ENCODE measurements at regions not wholly inside any gene's neighbourhood (a gene's known extent, or its start where the extent isn't known, plus 50 kb on each side); places are given as distances from the start of the nearest gene placed in this dataset.

GRCh38 chr2:223467196-223467595 is 135.0 kb downstream of the SCG2 start:
- Histone ChIP-seq H4K20me1 (ENCODE audit: low read length) (no peaks in the 10 kb centered on the region), H3K27me3 (ENCODE audit: low read length) (no peaks in the 10 kb centered on the region), H3K4me2 (ENCODE audit: low read length) (peak overlapping the region; percentile 39), H3K27ac (ENCODE audit: low read length) (peak overlapping the region; percentile 36; the same call in 1 of the 2 replicates), H3K9ac (ENCODE audit: low read length) (no peak overlapping the region), H3K4me1 (ENCODE audit: insufficient read depth, low read length) (peaks cover 22% of the 10 kb centered on the region), H3K9me3 (ENCODE audit: low read length) (no peaks in the 10 kb centered on the region), H3K4me3 (ENCODE audit: low read length) (no peak overlapping the region), H2AFZ (ENCODE audit: low read length) (no peak overlapping the region), H3K79me2 (ENCODE audit: low read length) (no peaks in the 10 kb centered on the region), H3F3A (ENCODE audit: low read length, unreplicated experiment) (no peaks in the 10 kb centered on the region), H3K36me3 (ENCODE audit: low read depth, low read length) (no peaks in the 10 kb centered on the region), H3K9me2 (replicated peaks; ENCODE audit: low read length) (no peaks in the 10 kb centered on the region)
- ChIA-PET POLR2A (ENCODE audit: unreplicated experiment) (no interaction called here), CTCF (no interaction called here)
- no TSS peak for BruUV-seq (replicated peaks)
- no peak for TF ChIP-seq EZH2 (IDR thresholded peaks at IDR 0.05; ENCODE audit: low read length, unreplicated experiment)
- no peak for TF ChIP-seq CTCF (conservative IDR thresholded peaks at IDR 0.05; ENCODE audit: low read depth, low read length)
- TF ChIP-seq EZH2phosphoT487 (IDR thresholded peaks at IDR 0.05; ENCODE audit: borderline replicate concordance, low read length): no peak
- intact Hi-C loops (cut with micrococcal nuclease): no loop called here
- peak; percentile 18 for DNase-seq
- ATAC-seq: peak; percentile 72

GRCh38 chr2:223469270-223470046 is 132.7 kb downstream of the SCG2 start:
- intact Hi-C loops (cut with micrococcal nuclease): no loop called here

More at GRCh38 chr2:223469270-223470046, 132.7 kb downstream of the SCG2 start:
- Histone ChIP-seq H3K27ac (ENCODE audit: low read length) (no peak overlapping the region), H3K4me3 (ENCODE audit: low read length) (no peak overlapping the region), H3K9me2 (replicated peaks; ENCODE audit: low read length) (no peaks in the 10 kb centered on the region), H3K9me3 (ENCODE audit: low read length) (no peaks in the 10 kb centered on the region), H3K4me2 (ENCODE audit: low read length) (no peak overlapping the region), H3K4me1 (ENCODE audit: insufficient read depth, low read length) (peaks cover 22% of the 10 kb centered on the region), H3K36me3 (ENCODE audit: low read depth, low read length) (no peaks in the 10 kb centered on the region), H4K20me1 (ENCODE audit: low read length) (no peaks in the 10 kb centered on the region), H3K27me3 (ENCODE audit: low read length) (no peaks in the 10 kb centered on the region), H3K79me2 (ENCODE audit: low read length) (no peaks in the 10 kb centered on the region), H3K9ac (ENCODE audit: low read length) (no peak overlapping the region), H3F3A (ENCODE audit: low read length, unreplicated experiment) (no peaks in the 10 kb centered on the region), H2AFZ (ENCODE audit: low read length) (no peak overlapping the region)
- no peak for ATAC-seq
- TF ChIP-seq EZH2 (IDR thresholded peaks at IDR 0.05; ENCODE audit: low read length, unreplicated experiment) (no peak), CTCF (conservative IDR thresholded peaks at IDR 0.05; ENCODE audit: low read depth, low read length) (no peak)
- no TSS peak for BruUV-seq (replicated peaks)
- DNase-seq: no peak
- CTCF ChIA-PET: no interaction called here
- POLR2A ChIA-PET (ENCODE audit: unreplicated experiment): no interaction called here

Data from PC-3 (cell line).